Epithelial cell of esophagus (primary cell): ENCODE measurements at regions not wholly inside any gene's neighbourhood (a gene's known extent, or its start where the extent isn't known, plus 50 kb on each side); places are given as distances from the start of the nearest gene placed in this dataset.

ENCODE experiments used
- DNase-seq: peaks from one replicate; pipeline ENCODE4 v3.0.0; 2010; ENCODE audit warnings: low read depth
- H3K4me3 ChIP-seq: 2 replicates; pipeline ENCODE4 v1.5.1; 2011; ENCODE audit warnings: mild to moderate bottlenecking, low read length, control low read depth
- CTCF ChIP-seq: IDR thresholded peaks from 2 replicates; pipeline ENCODE4 v1.5.1; 2011; ENCODE audit warnings: low read depth, mild to moderate bottlenecking, low read length, control low read depth, inconsistent platforms; ENCODE audit not compliant: insufficient read depth; ENCODE audit errors: missing control alignments

- DNase-seq, result no peak
- H3K4me3 ChIP-seq, result no peak overlapping the region
- no peak for TF ChIP-seq CTCF
These were observed 228.3 kb upstream of the TTC29 start for GRCh38 chr4:147173797-147174432.

DNA sequence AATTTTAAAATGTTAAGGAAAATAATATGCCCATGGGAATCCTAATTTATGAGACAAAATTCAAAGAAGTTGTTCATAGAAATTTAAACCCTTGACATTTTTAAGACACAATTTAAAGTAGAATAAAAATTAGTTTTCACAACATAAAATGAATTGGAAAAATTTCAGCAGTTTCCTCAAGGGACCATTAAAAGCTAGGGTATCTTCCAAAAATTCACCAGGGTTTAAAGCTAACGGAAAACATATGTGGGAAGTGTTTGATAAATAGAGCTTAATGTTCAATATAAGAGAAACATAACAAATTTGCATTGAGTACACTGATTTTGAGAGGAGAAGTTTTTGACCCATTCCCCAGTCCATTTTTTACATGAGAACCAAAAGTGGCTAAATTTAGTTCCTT is 228.9 kb upstream of the TTC29 start:
- TF ChIP-seq CTCF, result no peak
- H3K4me3 ChIP-seq, result no peak overlapping the region
- no peak for DNase-seq

DNA sequence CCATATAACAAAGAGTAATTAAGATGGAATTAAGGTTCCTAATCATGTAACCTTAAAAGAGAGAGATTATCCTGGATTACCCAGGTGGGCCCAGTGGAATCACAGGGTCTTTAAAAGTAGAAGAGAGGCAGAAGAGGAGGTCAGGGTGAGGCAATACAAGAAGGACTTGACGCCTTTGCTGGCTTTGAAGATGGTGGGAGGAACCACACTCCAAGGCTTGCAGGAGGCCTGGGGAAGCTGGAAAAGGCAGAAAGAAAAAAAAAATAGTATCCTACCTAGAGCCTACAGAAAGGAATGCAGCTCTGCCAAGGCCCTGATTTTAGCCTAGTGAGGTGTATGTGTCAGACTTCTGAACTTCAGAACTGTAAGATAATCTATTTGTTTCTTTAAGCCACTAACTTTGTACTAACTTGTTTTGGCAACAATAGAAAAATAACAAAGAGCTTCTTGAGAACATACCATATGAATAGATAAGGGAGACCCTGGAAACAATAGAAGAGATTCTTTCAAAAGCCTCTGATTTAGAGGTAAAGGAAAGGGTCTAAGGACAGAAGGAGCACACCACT is 229.9 kb upstream of the TTC29 start:
- no peak overlapping the region for H3K4me3 ChIP-seq
- DNase-seq, result peak; percentile 36
- no peak for TF ChIP-seq CTCF

- no peak for TF ChIP-seq CTCF
- no peak overlapping the region for H3K4me3 ChIP-seq
- no peak for DNase-seq
These were observed 236.4 kb upstream of the TTC29 start for GRCh38 chr4:147182041-147182440.

DNA sequence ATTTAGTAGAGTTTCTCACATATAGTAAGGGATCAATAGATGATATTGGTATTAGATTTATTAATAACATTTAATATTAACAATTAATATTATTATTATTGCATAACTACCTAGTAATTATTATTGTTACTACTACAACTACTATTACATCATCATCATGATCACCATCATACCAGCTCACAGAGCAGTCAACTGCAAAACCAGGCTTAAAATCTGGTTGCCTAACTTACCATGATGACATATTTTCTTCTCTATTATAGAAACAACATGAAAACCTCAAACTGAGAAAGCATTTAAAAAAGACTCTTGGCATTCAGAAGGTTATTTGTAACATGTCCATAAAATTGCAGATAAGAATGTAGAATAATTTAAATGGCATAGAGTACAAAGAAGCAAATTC is 247.0 kb upstream of the TTC29 start:
- no peak for DNase-seq
- no peak overlapping the region for H3K4me3 ChIP-seq
- no peak for TF ChIP-seq CTCF

DNA sequence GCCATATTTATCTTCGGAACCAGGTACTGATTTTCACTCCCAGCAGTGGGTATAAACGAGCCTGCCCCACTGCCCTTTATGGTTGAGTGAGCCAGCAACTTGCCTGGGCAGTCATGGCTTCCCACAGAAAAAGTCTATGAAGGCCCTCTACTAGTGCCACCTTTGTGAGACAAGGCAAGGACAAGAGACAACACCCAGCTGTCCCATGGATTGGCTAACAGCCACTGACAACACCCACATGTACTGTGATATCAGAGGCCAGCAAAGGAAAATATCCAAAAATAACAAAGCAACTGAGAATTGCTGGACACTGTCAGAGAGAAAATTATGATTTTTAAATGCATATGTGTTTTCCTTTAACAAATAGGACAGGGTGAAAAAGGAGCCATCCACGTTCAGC is 248.4 kb upstream of the TTC29 start:
- no peak for DNase-seq
- no peak overlapping the region for H3K4me3 ChIP-seq
- TF ChIP-seq CTCF, result no peak

DNA sequence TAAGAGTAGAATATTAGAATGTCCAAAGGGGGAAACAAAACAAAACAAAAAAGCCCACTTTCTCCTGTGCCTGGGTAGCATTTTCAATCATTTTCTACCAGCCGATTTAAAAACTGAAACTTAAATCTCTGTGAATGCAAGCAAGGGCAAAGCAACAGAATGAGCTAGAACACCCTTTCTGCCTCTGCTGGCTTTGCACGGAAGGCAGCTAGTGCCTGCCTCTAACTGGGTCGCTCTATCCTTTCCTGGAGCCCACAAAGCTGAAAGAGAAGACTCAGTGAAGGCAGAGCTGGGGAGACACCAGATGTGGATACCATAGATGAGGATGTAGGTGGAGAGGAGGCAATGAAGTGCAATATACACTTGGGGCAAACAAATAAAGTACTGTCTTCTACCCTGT is 248.9 kb upstream of the TTC29 start:
- no peak for TF ChIP-seq CTCF
- H3K4me3 ChIP-seq, result no peak overlapping the region
- DNase-seq, result no peak
